ENCODE measurements at regions not wholly inside any gene's neighbourhood (a gene's known extent, or its start where the extent isn't known, plus 50 kb on each side); places are given as distances from the start of the nearest gene placed in this dataset.
"Not testable (repeated sequence)": the region's sequence is repeated elsewhere in the genome, so short reads cannot be mapped to it uniquely, and the experiment has no call there.

DNA sequence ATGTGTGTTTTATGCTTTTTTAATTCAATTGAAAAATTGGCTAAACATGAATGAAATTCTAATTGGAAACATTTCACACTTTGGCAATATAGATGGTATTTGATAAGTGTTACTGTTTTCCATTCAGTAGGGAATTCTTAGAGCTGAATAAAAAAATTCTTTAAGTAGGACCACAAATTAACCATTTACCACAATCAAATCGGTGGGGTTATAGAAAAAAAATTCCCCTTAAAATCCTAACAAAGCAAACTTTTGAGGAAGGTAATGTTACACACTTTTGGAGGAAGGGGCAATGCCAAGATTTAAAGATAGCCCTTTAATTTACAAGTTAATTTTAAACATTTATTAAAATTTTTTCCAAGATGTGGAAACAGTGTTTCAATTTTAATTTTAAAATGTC, 279.0 kb upstream of the FIGN start:
- DNase-seq, result no peak

- peak; percentile 98 for DNase-seq
These were observed 278.4 kb upstream of the FIGN start for GRCh38 chr2:164014068-164014731.

GRCh38 chr2:164012581-164012980, 276.8 kb upstream of the FIGN start:
- no peak for DNase-seq

- DNase-seq, result peak; percentile 97
These were observed 274.0 kb upstream of the FIGN start for GRCh38 chr2:164009756-164010337.

DNA sequence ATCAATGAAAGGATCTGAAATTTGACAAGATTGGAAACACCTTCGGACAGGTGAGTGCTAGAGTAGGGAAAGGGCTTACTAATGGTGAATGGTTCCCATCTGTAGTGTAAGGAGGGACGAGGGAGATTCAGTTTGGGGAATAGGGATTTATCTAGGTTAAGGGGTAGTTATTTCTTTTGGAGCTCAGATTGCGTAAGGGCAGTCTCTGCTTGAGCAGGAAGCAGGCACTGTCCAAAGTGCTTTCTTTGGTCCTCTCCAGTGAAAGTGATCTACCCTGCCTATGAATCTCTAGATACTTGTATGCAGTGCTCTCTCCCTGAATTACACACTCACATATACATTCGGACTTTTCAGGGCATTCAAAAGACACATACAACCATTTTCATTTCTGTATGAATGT, 272.9 kb upstream of the FIGN start:
- DNase-seq, result no peak

GRCh38 chr2:164006704-164007103, 270.9 kb upstream of the FIGN start:
- DNase-seq, result no peak

GRCh38 chr2:164000176-164000575, 264.4 kb upstream of the FIGN start:
- no peak for DNase-seq

GRCh38 chr2:163997466-163997865, 261.7 kb upstream of the FIGN start:
- DNase-seq, result no peak

DNA sequence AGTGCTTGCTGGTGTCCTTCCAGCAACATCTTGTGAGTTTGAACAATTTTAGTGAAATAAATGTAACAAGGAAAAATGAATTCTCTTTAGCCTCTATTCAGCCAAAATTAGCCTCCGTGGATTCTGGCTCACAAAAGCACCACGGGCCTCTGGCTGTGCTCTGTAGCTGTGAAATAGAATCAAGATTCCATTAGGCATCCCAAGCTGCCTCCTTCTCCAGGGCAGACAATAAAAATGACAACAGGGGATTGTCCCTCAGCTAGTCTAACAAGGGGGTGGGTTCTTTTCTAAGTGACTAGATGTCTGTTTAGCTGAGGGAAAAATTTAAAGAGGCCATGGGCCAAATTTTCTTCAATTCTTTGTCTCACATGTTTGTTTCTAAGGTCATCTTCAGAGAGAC, 254.7 kb upstream of the FIGN start:
- DNase-seq, result peak; percentile 41

DNA sequence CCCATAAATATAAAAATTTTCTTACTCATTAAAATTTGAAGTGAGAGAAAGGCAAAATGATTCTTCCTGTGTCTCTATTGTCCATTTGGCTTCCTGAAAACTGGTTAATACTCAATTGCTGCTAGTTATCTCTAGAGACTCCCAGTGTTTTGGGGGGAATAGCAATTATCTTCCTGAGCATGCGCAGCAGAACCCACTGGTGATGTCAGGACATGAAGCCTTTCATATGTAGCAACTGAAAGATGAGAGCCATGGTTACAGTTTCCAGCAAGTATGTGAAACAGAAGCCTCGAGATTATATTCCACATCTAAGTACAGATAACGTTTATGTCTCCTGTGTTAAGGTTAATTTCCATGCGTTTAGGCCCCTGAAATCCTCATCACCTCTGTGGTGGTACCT, 254.3 kb upstream of the FIGN start:
- DNase-seq, result peak; percentile 38

DNA sequence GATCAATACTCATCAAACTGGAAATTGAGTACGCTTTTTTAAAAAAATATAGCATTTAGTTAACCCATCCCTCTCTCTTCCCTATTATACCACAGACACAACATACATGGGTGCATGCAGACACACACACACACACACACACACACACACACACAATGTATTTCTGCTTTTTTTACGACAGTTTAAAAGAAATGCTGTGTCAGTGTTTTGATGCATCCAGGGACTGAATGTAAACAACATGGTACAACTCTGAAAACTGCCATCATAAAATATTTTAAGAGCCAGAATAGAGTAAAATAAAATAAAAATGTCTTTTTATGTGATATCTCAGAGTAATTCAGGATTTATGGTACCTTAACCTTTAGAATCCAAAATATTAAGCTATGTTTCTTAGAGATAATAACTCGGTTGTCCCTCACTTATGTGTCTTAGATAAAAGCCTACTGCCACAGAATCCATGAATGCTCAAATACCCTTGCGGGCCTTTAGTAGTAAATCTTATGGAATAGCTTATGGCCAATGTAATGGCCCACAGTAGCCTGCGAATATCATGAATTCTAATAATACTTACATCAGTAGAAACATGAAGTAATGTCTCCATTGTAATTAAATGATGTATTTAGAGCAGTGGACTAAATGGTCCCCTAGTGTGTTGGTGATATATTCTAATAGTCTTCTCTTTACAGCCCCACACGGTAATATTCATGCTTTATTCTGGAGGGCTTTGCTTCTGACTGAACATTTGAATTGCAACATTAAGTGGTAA, 251.6 kb upstream of the FIGN start:
- no peak for DNase-seq

DNA sequence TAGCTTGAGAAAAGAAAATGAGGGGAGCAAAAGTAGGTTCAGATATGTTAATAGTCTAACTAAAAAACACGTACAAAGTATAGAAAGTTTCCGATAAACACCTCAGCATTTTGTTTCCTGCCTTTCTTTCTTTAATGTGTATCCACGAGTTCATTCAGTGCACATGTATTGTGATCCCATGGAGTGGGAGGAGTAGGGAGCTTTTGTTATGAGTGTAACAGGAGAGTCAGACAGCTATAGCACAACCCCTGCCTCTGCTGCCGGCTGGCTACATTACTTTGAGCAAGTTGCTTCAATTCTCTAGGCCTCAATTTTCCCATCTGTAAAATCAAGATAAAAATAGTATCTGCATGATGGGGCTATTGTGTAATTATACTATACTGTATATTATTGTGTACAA, 249.2 kb upstream of the FIGN start:
- no peak for DNase-seq

GRCh38 chr2:163983911-163984310, 248.1 kb upstream of the FIGN start:
- no peak for DNase-seq

GRCh38 chr2:163982938-163983337, 247.1 kb upstream of the FIGN start:
- DNase-seq, result no peak

DNA sequence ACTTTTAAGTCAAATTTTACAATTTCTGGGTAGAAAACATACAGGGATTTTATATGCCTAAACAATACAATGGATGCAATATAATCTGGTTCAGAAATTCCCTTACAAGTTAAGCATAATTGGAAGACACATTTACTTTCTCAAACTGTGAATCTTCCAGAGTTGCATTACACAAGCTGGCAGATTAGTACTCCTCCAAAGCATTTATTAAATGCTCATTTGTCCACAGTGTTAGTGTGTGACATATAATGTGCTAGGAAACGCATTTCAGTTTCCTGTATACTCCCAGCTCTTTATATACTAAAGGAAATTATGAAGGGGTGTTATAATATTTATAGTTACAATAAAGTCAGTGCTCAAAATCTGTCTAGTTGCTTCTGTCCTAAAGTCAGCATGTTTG, 239.0 kb upstream of the FIGN start:
- DNase-seq, result no peak

- no peak for DNase-seq
These were observed 234.4 kb upstream of the FIGN start for GRCh38 chr2:163970058-163970813.

- not testable (repeated sequence) for DNase-seq
These were observed 228.5 kb upstream of the FIGN start for GRCh38 chr2:163964278-163964677.

DNA sequence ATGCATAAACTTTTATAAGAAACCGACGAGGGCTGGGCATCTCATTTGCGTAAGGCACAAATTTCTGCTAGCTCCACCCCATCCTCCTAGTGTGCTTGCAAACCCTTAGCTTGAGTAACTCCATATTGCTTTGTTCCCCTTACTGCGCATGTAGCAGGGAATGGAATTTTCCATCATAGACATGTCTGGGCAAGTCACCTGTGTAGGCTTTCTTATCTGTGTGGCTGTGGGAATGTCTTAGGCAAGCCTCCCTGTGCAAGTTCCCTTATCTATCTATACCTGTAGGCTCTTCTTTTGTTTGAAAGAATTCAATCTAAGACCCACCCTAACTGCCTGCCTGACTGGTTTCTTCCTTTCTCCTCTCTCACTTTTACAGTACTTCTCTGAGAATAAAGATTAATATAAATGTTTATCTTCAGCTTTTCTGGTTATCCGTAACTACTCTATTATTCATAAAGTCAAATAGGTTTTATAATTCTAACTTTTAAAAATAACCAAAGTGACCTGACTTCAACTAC, 217.6 kb upstream of the FIGN start:
- DNase-seq, result no peak

- DNase-seq, result no peak
These were observed 215.5 kb upstream of the FIGN start for GRCh38 chr2:163951312-163951711.

GRCh38 chr2:163949693-163950092, 213.9 kb upstream of the FIGN start:
- DNase-seq, result no peak

- no peak for DNase-seq
These were observed 208.5 kb upstream of the FIGN start for GRCh38 chr2:163944347-163944737.

GRCh38 chr2:163943403-163944346, 207.9 kb upstream of the FIGN start:
- DNase-seq, result no peak

All from NCI-H2227 treated with DMSO at 0.1 percent for 48 hours (cell line).